ENCODE measurements at regions not wholly inside any gene's neighbourhood (a gene's known extent, or its start where the extent isn't known, plus 50 kb on each side); places are given as distances from the start of the nearest gene placed in this dataset.

- TF ChIP-seq, protein P1, sequence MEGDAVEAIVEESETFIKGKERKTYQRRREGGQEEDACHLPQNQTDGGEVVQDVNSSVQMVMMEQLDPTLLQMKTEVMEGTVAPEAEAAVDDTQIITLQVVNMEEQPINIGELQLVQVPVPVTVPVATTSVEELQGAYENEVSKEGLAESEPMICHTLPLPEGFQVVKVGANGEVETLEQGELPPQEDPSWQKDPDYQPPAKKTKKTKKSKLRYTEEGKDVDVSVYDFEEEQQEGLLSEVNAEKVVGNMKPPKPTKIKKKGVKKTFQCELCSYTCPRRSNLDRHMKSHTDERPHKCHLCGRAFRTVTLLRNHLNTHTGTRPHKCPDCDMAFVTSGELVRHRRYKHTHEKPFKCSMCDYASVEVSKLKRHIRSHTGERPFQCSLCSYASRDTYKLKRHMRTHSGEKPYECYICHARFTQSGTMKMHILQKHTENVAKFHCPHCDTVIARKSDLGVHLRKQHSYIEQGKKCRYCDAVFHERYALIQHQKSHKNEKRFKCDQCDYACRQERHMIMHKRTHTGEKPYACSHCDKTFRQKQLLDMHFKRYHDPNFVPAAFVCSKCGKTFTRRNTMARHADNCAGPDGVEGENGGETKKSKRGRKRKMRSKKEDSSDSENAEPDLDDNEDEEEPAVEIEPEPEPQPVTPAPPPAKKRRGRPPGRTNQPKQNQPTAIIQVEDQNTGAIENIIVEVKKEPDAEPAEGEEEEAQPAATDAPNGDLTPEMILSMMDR (IDR thresholded peaks at IDR 0.05) = no peak
- TF ChIP-seq ZFX (IDR thresholded peaks at IDR 0.05; ENCODE audit: borderline replicate concordance) = no peak
These were observed 68.3 kb downstream of the PJA1 start for GRCh38 chrX:69096963-69097362.
